ENCODE measurements at regions not wholly inside any gene's neighbourhood (a gene's known extent, or its start where the extent isn't known, plus 50 kb on each side); places are given as distances from the start of the nearest gene placed in this dataset.

GRCh38 chr11:130995266-130995665, 79.0 kb upstream of the SNX19 start:
- WGBS, 2 donors, result 50 to 64% methylated on average over 2 of the region's 2 CpGs
- Histone ChIP-seq H3K9me3 (no peaks in the 10 kb centered on the region), H3K27me3 (no peaks in the 10 kb centered on the region), H3K36me3 (no peaks in the 10 kb centered on the region), H3K4me3 (no peak overlapping the region), H3K4me1 (peaks cover 0 to 6% (median 0%) of the 10 kb centered on the region in 3 donors), H3K27ac (no peak overlapping the region)
- intact Hi-C loops (cut with DNase I), result no loop called here
- TF ChIP-seq, protein P1, sequence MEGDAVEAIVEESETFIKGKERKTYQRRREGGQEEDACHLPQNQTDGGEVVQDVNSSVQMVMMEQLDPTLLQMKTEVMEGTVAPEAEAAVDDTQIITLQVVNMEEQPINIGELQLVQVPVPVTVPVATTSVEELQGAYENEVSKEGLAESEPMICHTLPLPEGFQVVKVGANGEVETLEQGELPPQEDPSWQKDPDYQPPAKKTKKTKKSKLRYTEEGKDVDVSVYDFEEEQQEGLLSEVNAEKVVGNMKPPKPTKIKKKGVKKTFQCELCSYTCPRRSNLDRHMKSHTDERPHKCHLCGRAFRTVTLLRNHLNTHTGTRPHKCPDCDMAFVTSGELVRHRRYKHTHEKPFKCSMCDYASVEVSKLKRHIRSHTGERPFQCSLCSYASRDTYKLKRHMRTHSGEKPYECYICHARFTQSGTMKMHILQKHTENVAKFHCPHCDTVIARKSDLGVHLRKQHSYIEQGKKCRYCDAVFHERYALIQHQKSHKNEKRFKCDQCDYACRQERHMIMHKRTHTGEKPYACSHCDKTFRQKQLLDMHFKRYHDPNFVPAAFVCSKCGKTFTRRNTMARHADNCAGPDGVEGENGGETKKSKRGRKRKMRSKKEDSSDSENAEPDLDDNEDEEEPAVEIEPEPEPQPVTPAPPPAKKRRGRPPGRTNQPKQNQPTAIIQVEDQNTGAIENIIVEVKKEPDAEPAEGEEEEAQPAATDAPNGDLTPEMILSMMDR (IDR thresholded peaks at IDR 0.05), result no peak
- TF ChIP-seq POLR2A (IDR thresholded peaks at IDR 0.05), result no peak
- no peak for DNase-seq

GRCh38 chr11:130997278-130997677, 81.0 kb upstream of the SNX19 start:
- Histone ChIP-seq H3K27ac (no peak overlapping the region), H3K9me3 (no peaks in the 10 kb centered on the region), H3K4me1 (peaks cover 0 to 11% (median 0%) of the 10 kb centered on the region in 3 donors), H3K4me3 (no peak overlapping the region), H3K36me3 (no peaks in the 10 kb centered on the region), H3K27me3 (no peaks in the 10 kb centered on the region)
- 35 to 50% methylated on average over 1 of the region's 1 CpG for WGBS, 2 donors
- DNase-seq, result no peak
- TF ChIP-seq, protein P1 (IDR thresholded peaks at IDR 0.05), result no peak
- no peak for TF ChIP-seq POLR2A (IDR thresholded peaks at IDR 0.05)
- intact Hi-C loops (cut with DNase I), result no loop called here

DNA sequence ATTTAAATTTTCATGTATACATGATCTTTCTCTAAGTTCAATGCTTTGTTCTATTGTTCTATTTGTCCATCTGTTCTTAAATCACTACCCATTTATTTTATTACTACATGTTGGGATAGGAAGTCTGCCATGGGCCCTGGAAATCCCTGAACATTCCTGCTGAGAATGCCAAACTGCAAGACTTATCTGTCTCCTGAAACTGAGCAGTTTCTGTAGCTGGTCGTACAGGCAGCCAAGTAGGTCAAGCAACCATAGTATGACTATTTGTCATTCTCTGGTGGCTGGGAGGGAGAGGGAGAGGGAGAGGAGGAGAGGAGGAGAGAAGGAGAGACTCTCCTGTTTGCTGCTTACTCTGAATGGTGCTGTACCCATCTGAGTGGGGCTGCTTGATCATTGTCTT, 82.8 kb upstream of the SNX19 start:
- TF ChIP-seq, protein P1 (IDR thresholded peaks at IDR 0.05), result no peak
- TF ChIP-seq POLR2A (IDR thresholded peaks at IDR 0.05), result no peak
- Histone ChIP-seq H3K9me3 (no peaks in the 10 kb centered on the region), H3K27me3 (no peaks in the 10 kb centered on the region), H3K4me1 (peaks cover 0 to 11% (median 0%) of the 10 kb centered on the region in 3 donors), H3K27ac (no peak overlapping the region), H3K36me3 (no peaks in the 10 kb centered on the region), H3K4me3 (no peak overlapping the region)
- DNase-seq, result no peak
- intact Hi-C loops (cut with DNase I), result no loop called here
- 21 to 29% methylated on average over 1 of the region's 1 CpG for WGBS, 2 donors

DNA sequence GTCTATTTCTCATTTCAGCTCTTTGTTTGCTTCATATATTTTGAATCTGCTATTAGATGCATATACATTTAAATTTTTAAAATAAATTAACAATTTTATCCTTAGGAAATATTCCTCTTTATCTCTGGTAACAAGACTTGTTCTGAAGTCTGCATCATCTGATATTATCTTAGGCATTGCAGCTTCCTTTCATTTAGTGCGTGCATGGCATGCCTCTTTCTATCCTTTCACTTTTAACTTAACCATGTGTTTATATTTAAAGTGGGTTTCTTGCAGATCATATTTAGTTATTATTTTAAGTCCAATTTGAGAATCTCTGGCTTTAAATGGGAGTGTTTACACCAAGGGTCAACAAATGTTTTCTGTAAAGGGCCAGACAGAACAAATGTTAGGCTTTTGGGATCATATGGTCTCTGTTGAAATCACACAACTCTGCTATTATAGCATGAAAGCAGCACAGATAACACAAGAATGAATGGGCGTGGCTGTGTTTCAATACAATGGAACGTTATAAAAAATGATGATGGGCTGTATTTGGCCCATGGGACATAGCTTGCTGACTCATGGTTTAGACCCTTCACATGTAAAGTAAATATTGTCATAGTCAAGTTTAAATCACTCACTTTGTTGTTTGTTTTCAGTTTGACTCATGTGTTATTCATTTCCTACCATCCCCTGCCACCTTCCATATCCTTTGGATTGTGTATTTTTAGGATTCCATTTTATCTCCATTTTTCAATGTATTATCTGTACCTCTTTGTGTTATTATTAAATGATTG, 83.9 kb upstream of the SNX19 start:
- Histone ChIP-seq H3K36me3 (no peaks in the 10 kb centered on the region), H3K4me3 (no peak overlapping the region), H3K4me1 (peaks cover 0 to 11% (median 0%) of the 10 kb centered on the region in 3 donors), H3K27me3 (no peaks in the 10 kb centered on the region), H3K9me3 (no peaks in the 10 kb centered on the region), H3K27ac (no peak overlapping the region)
- DNase-seq, result no peak
- 23 to 32% methylated on average over 3 of the region's 3 CpGs for WGBS, 2 donors
- TF ChIP-seq, protein P1 (IDR thresholded peaks at IDR 0.05), result no peak
- intact Hi-C loops (cut with DNase I), result no loop called here

- H3K27me3 ChIP-seq, result no peaks in the 10 kb centered on the region
- H3K4me1 ChIP-seq, result peaks cover 0 to 11% (median 0%) of the 10 kb centered on the region in 3 donors
- no peak for TF ChIP-seq POLR2A (IDR thresholded peaks at IDR 0.05)
- TF ChIP-seq, protein P1 (IDR thresholded peaks at IDR 0.05), result no peak
- no peak overlapping the region for H3K4me3 ChIP-seq
- intact Hi-C loops (cut with DNase I), result no loop called here
- H3K36me3 ChIP-seq, result no peaks in the 10 kb centered on the region
- WGBS, 2 donors, result 46 to 52% methylated on average over 6 of the region's 6 CpGs
- H3K9me3 ChIP-seq, result no peaks in the 10 kb centered on the region
- DNase-seq, result no peak
- H3K27ac ChIP-seq, result no peak overlapping the region
Observed at GRCh38 chr11:131002145-131002544, 85.9 kb upstream of the SNX19 start.
